ENCODE measurements at regions not wholly inside any gene's neighbourhood (a gene's known extent, or its start where the extent isn't known, plus 50 kb on each side); places are given as distances from the start of the nearest gene placed in this dataset.

DNA sequence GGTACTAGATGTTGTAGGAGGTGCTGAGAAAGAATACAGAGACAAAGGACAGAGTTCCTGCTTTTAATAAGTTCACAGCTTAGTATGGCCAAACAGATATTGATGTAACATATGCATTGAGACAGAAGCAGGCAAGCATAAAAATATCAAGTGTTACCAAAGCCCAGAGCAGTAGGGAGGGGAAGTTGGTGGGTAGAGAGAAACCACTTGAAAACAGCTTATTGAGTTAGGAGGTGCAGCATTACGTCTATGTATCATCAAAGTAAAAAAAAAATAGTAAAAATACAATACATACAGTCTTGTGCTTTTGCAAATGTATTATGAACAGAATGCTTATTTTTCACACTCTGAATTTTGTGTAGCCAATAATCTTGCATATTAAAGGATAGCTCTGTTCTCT lies 441.8 kb upstream of the SGCD start (continued):
- TF ChIP-seq, protein P1, sequence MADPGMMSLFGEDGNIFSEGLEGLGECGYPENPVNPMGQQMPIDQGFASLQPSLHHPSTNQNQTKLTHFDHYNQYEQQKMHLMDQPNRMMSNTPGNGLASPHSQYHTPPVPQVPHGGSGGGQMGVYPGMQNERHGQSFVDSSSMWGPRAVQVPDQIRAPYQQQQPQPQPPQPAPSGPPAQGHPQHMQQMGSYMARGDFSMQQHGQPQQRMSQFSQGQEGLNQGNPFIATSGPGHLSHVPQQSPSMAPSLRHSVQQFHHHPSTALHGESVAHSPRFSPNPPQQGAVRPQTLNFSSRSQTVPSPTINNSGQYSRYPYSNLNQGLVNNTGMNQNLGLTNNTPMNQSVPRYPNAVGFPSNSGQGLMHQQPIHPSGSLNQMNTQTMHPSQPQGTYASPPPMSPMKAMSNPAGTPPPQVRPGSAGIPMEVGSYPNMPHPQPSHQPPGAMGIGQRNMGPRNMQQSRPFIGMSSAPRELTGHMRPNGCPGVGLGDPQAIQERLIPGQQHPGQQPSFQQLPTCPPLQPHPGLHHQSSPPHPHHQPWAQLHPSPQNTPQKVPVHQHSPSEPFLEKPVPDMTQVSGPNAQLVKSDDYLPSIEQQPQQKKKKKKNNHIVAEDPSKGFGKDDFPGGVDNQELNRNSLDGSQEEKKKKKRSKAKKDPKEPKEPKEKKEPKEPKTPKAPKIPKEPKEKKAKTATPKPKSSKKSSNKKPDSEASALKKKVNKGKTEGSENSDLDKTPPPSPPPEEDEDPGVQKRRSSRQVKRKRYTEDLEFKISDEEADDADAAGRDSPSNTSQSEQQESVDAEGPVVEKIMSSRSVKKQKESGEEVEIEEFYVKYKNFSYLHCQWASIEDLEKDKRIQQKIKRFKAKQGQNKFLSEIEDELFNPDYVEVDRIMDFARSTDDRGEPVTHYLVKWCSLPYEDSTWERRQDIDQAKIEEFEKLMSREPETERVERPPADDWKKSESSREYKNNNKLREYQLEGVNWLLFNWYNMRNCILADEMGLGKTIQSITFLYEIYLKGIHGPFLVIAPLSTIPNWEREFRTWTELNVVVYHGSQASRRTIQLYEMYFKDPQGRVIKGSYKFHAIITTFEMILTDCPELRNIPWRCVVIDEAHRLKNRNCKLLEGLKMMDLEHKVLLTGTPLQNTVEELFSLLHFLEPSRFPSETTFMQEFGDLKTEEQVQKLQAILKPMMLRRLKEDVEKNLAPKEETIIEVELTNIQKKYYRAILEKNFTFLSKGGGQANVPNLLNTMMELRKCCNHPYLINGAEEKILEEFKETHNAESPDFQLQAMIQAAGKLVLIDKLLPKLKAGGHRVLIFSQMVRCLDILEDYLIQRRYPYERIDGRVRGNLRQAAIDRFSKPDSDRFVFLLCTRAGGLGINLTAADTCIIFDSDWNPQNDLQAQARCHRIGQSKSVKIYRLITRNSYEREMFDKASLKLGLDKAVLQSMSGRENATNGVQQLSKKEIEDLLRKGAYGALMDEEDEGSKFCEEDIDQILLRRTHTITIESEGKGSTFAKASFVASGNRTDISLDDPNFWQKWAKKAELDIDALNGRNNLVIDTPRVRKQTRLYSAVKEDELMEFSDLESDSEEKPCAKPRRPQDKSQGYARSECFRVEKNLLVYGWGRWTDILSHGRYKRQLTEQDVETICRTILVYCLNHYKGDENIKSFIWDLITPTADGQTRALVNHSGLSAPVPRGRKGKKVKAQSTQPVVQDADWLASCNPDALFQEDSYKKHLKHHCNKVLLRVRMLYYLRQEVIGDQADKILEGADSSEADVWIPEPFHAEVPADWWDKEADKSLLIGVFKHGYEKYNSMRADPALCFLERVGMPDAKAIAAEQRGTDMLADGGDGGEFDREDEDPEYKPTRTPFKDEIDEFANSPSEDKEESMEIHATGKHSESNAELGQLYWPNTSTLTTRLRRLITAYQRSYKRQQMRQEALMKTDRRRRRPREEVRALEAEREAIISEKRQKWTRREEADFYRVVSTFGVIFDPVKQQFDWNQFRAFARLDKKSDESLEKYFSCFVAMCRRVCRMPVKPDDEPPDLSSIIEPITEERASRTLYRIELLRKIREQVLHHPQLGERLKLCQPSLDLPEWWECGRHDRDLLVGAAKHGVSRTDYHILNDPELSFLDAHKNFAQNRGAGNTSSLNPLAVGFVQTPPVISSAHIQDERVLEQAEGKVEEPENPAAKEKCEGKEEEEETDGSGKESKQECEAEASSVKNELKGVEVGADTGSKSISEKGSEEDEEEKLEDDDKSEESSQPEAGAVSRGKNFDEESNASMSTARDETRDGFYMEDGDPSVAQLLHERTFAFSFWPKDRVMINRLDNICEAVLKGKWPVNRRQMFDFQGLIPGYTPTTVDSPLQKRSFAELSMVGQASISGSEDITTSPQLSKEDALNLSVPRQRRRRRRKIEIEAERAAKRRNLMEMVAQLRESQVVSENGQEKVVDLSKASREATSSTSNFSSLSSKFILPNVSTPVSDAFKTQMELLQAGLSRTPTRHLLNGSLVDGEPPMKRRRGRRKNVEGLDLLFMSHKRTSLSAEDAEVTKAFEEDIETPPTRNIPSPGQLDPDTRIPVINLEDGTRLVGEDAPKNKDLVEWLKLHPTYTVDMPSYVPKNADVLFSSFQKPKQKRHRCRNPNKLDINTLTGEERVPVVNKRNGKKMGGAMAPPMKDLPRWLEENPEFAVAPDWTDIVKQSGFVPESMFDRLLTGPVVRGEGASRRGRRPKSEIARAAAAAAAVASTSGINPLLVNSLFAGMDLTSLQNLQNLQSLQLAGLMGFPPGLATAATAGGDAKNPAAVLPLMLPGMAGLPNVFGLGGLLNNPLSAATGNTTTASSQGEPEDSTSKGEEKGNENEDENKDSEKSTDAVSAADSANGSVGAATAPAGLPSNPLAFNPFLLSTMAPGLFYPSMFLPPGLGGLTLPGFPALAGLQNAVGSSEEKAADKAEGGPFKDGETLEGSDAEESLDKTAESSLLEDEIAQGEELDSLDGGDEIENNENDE (IDR thresholded peaks at IDR 0.05; ENCODE audit: insufficient replicate concordance, low read length) = no peak
- TF ChIP-seq SAP30 (IDR thresholded peaks at IDR 0.05; ENCODE audit: insufficient read depth, insufficient replicate concordance, low read length) (no peak), CBX8 (IDR thresholded peaks at IDR 0.05; ENCODE audit: borderline replicate concordance, low read depth, low read length) (no peak), TCF12 (IDR thresholded peaks at IDR 0.05; ENCODE audit: low read depth, low read length) (no peak), KDM4A (IDR thresholded peaks at IDR 0.05; ENCODE audit: low read depth, low read length, severe bottlenecking) (no peak), ASH2L (IDR thresholded peaks at IDR 0.05; ENCODE audit: low read length) (no peak), ZNF274 (IDR thresholded peaks at IDR 0.05; ENCODE audit: borderline replicate concordance, extremely low read depth, low read length) (no peak)
- TF ChIP-seq, protein P2, sequence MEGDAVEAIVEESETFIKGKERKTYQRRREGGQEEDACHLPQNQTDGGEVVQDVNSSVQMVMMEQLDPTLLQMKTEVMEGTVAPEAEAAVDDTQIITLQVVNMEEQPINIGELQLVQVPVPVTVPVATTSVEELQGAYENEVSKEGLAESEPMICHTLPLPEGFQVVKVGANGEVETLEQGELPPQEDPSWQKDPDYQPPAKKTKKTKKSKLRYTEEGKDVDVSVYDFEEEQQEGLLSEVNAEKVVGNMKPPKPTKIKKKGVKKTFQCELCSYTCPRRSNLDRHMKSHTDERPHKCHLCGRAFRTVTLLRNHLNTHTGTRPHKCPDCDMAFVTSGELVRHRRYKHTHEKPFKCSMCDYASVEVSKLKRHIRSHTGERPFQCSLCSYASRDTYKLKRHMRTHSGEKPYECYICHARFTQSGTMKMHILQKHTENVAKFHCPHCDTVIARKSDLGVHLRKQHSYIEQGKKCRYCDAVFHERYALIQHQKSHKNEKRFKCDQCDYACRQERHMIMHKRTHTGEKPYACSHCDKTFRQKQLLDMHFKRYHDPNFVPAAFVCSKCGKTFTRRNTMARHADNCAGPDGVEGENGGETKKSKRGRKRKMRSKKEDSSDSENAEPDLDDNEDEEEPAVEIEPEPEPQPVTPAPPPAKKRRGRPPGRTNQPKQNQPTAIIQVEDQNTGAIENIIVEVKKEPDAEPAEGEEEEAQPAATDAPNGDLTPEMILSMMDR (IDR thresholded peaks at IDR 0.05; ENCODE audit: control extremely low read depth in 1 of 3, insufficient read depth in 1 of 3, low read depth in 1 of 3, low read length in 3 of 3) = no peak

Measured in H1 (cell line).